HG03571 (cell line): ENCODE measurements at regions not wholly inside any gene's neighbourhood (a gene's known extent, or its start where the extent isn't known, plus 50 kb on each side); places are given as distances from the start of the nearest gene placed in this dataset.

Experiments
- ATAC-seq: cut with Tn5 transposase; IDR thresholded peaks from one replicate; pipeline ENCODE4 v1.9.1; 2021; ENCODE audit not compliant: unreplicated experiment

DNA sequence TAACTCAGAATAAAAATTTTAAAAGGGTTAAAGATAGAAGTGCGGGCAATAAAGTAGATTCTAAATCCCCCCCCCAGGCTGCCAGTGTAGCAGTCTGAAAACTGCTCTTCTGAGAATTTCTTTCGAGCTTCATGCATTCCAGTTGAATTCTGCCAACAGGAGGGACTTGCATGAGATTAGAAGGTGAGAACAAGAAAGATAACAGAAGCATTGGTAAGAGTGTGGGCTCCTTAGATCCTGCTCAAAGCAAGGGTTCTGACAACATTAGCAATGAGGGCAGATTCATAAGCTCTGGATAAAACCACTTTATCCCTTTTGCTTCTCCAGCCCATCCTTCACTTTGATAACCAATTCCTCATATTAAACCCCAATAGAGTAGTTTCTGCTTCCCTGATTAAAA is 235.9 kb upstream of the CDH6 start:
- ATAC-seq: no peak

DNA sequence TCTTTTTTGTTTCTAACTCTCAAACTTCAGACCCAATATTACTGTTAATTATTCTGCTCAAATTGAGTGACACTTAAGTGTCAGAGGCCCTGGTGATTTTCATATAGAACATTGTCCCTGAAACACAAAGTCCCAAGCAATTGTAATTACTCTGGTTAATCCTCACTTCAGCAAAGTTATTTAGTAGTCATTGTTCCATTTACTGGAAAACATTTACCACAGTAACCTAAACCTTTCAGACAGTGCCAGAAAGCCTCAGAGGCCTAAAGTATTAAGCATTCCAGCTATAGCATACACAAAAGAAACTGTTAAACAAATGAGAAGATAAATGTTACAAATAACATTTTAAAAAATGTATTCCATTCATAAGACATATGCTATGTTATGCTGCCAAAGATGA is 237.2 kb upstream of the CDH6 start:
- no peak for ATAC-seq

DNA sequence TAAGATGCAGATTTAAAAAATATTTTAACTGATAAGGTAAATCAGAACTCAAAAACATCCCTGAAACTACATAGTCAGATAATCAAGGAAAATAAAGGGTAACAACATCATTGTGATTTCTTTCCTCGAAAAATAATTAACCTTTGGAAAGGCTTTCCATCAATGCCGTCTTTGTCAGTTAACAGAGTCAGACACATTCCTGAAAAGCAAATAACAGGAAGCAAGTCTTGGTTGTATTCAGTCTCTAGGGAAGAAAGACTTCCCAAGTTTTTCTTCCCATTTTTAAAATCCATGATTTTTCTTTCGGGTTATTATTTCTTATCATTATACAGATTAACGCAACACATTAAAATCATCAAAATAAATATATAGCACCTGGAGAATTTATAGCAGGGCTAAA is 256.4 kb upstream of the CDH6 start:
- ATAC-seq: no peak

DNA sequence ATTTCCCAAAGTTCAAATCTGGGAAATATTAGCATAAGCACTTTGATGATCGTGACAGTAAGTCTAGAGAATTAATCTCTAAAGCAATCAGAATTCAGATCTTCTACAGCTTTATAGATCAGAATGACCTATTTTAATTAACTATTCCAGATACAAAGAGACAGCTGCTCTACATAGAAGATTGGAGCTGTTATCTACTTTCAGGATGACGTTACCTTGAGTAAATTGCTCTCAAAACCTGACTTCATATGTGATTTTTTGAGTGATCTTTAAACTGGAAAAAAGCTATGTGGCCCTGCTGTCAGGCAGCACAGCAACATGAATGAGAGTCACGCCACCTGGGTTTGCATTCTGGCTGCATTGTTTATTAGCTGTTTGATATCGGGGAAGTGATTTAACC is 259.9 kb upstream of the CDH6 start:
- ATAC-seq: no peak

DNA sequence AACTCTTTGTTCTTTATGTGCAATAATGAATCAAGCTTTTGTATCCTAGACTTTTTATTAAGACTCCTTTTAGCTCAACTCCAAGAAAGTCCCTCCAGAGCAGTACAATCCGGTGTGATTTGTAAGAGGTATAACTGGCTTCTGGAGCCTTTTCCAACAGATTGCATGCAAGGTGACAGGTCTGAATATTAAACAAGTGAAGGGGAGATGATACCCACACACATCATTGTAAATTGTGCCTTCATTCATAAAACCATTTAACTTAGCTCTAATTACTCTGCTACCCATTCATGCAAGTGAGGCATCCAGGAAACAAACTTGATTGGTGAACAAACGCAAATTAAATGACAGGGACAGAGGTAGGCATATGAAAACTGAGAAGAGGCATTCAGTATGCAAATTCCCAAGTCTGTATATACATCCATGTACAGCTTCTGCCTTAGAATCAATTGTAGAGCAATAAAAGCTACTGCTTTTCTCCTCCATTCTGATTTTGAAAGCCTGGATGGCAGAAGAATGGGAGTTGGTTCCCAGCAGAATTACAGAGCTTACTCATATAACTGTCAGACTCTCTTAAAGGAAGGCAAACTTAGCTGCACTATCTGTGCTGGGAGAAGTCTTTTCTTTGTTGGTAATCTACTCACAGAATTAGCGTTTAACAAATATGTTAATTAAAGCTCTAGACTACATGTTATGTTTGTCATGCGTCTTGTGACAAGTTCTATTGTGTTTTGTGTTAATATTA is 261.0 kb upstream of the CDH6 start:
- ATAC-seq: no peak

DNA sequence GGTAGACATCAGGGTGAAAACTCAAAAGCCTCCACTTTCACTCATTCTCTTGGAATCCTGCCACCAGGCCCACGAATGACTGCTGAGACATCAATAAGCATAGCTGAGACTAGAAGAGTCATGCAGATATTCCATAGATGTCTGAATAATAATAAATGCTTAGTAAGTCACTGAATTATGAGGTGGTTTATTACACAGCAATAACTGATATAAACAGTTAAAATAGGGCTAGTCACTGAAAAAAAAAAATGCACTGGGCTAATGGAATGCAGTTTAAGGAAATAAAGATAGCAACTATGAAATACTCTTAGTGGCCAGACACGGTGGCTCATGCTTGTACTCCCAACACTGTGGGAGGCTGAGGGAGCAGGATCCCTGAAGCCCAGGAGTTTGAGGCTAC is 262.8 kb upstream of the CDH6 start:
- no peak for ATAC-seq

DNA sequence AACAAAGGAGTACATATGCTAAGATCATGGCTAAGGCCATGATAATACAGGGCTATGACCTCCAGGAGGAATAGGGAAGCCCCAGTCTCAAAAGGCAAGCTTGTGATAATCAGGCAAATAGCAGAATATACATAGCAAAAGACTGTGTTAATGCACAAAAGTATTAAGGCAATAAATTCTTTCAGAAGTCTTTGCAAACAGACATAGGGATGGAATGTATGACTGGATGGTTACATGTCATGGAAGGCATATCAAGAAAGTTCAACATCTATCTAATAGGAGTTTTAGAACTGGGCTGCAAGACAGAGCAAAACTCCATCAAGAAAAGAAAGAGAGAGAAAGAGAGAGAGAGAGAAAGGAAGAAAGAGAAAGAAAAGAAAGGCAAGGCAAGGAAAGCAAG is 264.5 kb upstream of the CDH6 start:
- ATAC-seq: no peak

DNA sequence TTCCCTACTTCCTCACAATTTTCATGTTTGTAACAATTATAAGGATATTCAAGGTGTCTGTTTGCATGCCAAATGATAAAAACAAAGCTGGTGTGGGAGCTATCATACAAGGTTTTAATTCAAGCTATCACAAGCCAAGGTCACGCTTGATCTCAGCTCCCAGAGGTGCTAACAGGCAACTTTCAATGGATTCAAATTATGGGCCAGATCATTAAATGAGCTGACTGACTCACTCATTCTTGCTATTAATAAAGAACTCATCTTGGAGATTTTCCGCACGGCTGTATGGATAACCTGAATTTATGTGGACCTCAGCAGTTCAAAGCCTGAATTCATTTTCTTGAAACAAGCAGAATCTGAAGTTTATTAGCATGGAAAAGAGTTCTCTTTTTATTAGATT is 267.3 kb upstream of the CDH6 start:
- ATAC-seq: no peak

DNA sequence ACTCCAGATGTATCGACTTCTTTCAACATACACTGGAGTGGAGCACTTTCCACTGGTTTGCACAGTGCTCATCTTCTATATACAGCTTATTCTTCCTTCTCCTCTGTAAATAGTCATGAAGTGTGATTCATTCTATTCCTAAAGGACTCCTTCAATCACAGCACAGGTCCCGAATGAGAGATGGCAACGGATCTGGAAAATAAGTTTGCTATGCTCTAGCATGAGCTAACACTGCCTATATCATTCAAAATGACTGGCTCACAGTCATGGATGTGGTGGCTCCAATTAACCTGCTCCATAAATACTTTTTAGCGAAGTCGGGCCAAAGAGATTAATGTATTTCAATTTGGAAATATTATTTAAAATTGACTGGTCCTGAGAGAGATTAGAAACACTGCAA is 272.1 kb upstream of the CDH6 start:
- ATAC-seq: no peak

DNA sequence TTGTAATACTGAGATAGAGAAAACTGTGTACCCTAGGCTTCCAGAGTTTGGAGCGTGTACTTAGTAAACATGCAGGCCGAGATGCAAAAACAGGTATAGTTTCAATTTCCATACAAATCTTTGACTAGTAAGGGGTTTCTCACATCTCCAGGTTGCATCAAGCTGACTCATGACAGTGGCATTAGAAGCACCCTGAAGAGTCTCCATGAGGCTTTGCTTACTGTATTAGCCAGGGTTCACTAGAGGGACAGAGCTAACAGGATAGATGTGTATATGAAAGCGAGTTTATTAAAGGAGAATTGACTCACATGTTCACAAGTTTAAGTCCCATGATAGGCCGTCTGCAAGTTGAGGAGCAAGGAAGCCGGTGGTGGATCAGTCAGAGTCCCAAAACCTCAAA is 275.3 kb upstream of the CDH6 start:
- ATAC-seq: no peak

DNA sequence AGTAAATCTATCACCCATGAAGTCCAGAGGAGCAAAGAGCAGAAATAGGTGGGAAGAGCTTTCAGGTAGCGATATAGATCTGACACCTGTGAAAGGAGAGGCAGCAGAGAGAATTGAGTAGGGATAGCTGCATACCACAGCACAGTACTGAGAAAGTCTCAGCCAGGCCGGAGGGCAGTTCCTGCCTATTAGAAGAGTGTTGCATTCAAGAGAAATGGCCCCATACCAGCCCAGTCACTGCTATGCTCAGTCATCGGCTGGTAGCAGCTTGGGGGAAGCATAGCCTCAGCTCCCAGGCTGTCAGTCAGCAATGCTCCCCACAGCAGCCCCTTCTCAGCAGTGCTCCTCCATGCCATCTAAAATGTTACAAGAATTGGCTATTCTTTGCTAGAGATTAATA is 285.1 kb upstream of the CDH6 start:
- no peak for ATAC-seq

DNA sequence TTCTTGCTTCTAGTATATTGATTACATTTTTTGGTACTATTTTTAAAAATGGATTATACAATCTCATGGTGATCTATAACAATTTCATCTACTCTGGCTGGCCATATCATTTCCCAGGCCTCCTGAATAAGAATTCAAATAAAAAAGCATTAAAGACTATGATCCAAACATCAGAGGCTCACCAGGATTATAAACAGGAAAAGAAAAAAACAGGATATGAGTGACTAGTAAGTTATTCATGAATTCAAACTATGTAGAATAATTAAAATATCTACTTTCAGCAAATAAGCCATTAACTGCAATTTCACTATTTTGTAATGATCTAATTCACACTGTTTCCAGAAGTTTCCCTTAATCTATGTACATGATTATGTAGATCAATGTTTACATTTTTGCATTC is 293.1 kb upstream of the CDH6 start:
- no peak for ATAC-seq

DNA sequence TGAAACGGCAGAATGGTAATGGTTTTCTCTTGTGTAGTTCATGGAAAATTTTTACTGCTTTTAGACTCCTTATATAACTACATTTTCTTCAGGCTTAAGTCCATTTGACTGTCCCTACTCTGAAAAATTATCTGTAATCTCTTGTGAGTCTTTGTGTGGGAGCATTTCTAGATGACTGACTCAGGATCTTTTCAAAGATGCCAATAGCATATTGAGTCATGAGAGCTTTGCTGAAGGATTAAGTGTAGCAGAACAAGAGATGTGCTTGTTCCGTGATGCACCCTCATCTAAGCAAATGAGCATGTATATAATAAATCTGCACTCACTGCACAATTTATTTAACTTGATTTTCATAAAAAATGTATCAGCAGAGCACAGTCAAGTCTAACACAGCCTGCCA is 298.7 kb upstream of the CDH6 start:
- no peak for ATAC-seq

DNA sequence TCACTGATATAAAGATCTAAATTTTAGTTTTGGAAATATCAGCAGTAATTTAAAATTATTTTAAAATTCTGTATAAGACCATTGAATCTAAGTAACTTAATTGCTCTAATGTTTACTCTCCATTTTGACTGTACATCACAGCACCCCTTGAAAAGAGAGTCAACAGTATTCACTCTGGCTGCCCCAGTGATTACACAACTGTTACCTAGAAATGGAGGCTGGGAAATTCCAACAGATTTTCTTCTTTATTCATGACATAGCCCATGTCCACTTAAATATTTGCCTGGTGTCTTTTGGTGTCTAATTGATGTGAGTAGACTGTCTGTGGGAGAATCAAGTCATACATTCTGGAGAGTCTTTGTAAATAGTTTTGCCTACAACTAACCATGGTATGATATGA is 301.8 kb upstream of the CDH6 start:
- ATAC-seq: no peak

DNA sequence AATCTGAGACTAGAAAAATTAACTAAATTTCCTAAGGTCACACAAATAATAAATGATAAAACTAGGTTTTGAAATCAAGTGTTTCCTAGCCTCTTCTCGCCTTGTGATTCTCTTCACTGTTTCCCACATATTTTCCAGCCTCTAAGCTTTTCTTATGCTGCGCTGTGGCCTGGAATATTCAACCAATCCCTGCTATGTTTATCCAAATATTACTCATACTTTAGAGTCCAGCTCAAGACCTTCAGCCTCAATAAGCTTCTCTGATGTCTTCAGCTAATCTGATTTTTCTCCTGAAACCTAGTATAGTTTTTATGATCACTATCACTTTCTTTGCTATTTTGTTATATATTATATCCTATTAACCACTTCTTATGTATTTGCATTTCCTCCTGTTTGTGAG is 303.1 kb upstream of the CDH6 start:
- no peak for ATAC-seq

DNA sequence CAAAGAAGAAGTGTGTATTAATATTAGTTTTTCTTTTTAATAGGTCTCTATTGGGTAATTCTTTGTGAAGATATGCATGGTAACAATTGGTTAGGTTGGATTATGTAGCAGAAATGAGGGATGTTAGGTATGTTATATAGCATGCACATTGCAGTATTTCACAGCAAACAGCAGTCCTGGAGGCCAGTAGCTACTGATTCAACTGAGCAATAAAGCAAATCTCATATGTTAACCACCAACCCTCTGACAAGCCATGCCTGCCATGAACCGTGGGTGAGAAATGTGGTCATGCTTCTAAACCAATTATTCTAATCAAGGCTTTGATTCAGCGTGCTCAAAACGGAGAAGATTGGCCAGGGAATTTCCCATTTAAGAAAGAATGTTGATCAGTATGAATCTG is 313.0 kb upstream of the CDH6 start:
- no peak for ATAC-seq

DNA sequence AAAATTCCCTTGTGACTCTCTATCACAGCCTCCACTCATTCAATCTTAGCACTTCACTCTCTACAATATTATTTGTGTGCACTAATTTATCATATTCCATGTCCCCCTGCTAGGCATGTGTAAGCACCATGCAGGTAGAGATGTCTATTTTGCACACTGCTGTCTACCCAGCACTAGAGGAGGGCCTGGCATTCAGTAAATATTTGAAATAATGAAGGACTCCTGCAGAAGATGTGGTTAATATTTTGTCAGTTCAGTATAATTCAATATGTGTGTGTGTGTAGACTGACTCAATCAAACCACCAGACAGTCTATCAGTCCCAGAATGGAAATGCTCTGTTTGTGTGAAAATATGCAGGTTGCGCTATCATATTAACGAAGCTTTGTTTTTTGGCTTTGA is 313.6 kb upstream of the CDH6 start:
- ATAC-seq: no peak

DNA sequence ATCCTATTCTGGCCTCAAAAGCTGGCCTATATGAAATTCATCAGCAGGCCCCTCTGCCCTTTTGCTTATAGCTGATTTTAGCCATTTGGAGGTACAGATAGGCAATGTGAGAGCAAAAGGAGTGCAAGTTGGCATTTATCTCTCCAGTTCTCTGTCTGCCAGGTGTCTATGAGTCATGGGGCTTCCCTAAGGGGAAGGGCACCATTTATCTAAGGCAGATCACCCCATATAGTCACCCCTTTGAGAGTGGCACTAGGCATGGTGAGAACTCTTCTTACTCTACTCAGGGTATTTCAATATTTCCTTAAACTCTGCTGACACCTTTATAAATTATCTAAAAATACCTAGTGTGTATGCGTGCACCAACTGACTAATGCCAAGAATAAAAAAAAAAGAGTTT is 314.7 kb upstream of the CDH6 start:
- no peak for ATAC-seq

DNA sequence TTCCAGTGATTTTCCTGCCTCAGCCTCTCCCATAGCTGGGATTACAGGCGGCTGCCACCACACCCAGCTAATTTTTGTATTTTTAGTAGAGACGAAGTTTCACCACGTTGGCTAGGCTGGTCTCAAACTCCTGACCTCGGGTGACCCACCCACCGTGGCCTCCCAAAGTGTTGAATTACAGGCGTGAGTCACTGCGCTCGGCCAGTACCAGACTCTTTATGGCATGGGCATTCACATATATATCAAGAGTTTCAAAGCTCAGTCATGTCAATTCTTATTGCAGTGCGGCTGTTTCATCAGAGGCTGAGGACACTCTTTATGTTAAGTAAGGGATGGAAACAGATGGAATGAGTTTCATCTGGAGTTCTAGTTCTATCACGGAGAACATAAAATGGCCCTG is 315.2 kb upstream of the CDH6 start:
- ATAC-seq: no peak

DNA sequence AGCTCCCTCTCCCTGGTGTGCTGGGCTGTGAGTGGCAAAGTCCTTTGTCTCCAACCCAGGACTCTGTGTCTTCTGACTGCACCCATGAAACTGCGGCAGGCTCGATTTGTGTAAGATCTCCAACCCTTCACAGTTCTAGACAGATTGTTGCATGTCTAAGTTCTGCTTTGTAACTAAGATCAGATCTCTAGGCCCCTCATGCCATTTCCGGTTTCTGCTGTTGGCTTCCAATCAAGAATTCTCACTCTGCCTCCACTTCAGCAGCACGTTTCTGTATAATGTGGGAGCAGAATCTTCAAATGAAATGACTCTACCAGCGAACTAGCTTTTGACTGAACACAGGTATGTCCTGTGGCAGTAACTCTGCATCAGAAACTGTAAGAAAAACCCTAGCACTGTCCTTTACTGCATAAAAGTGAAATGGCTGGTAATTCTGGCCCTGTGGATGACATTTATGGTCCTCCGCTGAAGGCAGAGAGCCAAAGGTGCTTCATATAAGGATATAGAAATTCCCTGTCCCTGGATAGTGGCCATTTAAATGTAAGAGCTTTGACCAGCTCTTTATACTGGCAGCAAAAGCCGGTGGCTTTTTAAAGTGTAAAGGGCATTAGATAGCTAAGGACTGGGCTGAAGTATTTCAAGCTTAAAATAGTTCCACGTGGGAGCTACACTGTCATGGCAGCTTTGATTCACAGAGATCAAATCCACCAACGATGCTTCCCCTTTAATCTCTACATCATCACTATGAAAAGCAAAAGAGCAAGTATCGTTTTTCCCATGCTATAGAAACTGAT is 319.0 kb upstream of the CDH6 start:
- ATAC-seq: no peak

DNA sequence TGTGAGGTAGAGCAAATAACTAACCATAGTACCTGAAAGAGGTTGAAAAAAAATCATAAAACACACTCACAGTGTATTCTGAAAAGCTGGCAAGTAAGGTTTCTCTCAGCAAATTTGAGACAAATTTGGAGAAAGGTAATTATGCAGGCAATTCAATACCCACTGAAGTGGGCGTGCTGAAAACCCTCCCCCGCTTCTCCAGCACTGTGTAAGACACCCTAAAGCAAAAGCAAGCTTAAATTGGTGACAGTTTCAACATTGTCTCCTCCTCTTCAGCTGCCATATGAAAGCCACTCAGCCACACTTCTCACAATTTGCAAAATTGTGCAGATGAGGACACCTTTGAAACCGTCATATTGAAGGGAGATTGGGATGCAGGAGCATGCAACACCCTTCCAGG is 322.3 kb upstream of the CDH6 start:
- ATAC-seq: no peak

DNA sequence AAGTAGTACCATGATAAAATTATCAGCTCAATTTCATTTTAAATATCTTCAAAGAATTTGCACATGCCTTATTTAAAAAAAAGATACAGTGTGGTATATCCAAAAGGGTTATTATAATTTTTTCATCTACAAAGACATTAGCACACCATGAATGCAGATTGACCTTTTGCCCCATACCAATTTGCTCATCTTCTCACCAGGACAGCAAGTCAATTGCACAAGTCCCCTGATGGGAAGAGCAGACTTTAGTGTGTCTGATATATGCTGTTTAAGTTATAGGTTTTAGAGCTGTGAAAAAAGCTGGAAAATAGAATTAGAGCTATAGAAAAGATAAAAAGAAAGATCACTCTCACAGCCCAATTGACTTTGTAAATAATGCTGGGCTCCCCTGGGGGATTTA is 325.8 kb upstream of the CDH6 start:
- ATAC-seq: no peak

DNA sequence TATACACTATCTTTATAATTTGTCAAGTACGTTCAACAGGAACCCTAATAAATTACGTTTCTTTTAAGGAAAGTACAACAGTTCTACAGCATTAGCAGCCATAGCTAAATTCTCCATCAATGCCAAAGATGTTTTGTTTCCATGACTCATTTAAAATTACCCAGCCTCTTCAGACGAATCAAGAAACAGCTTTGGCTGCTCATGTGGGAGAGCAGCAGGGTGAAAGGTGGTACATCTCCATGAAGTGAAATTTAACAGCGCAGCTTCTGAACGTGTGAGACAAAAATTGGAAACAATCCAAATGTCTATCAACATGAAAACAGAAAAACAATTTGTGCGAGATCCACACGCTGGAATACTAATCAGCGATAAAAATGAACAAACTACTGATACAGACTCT is 327.3 kb upstream of the CDH6 start:
- ATAC-seq: no peak
